A549 (cell line): ENCODE measurements at regions not wholly inside any gene's neighbourhood (a gene's known extent, or its start where the extent isn't known, plus 50 kb on each side); places are given as distances from the start of the nearest gene placed in this dataset.

Experiments used
- ATAC-seq, 2 experiments: fragments of 200-7000 bp in 1 of 2; fragments of >200 bp in 1 of 2; cut with Nextera tagmentation in 1 of 2; cut with Tn5 transposase in 1 of 2; 3 replicates each; pipeline versions ENCODE4 v1.8.0 to v1.9.1; 2018 to 2020; ENCODE audit warnings: mild to moderate bottlenecking in 1 of 2, moderate library complexity in 1 of 2
- CTCF ChIA-PET: fragments of 300-600 bp; sonication (Branson Sonifier 250); formaldehyde crosslinking; extraction: SDS; loops from one replicate; lab custom pipeline; 2021; ENCODE audit warnings: antibody characterized with exemption, inconsistent platforms; lab: Yijun Ruan, JAX
- POLR2A ChIA-PET: fragments of 350-600 bp; formaldehyde crosslinking; extraction: SDS; loops from one replicate; lab custom pipeline; 2021; ENCODE audit warnings: antibody characterized with exemption, inconsistent platforms; lab: Yijun Ruan, JAX
- DNase-seq, 2 experiments: peaks; one replicate each; pipeline versions ENCODE4 v3.0.0 to v3.0.0-alpha.2; 2011 to 2016; ENCODE audit warnings: low read depth in 1 of 2, low spot score in 1 of 2
- FAIRE-seq: peaks from 2 replicates; lab custom pipeline; 2011; peaks lifted over from hg19 to GRCh38; lab: Jason Lieb, UNC
- H3K27ac ChIP-seq, 2 experiments: fragments of >200 bp; sonication (Bioruptor Twin); formaldehyde crosslinking; 3 replicates each; pipeline ENCODE4 v1.5.1; 2016 to 2017
- H3K4me1 ChIP-seq: fragments of >200 bp; sonication (Bioruptor Twin); formaldehyde crosslinking; 3 replicates; pipeline ENCODE4 v1.6.1; 2016
- H3K4me2 ChIP-seq: fragments of >200 bp; sonication (Bioruptor Twin); formaldehyde crosslinking; 3 replicates; pipeline ENCODE4 v1.6.1; 2016
- H3K4me3 ChIP-seq: fragments of >200 bp; sonication (Bioruptor Twin); formaldehyde crosslinking; 3 replicates; pipeline ENCODE4 v1.5.1; 2016
- H3K9me3 ChIP-seq: fragments of >200 bp; sonication (Bioruptor Twin); formaldehyde crosslinking; 3 replicates; pipeline ENCODE4 v1.6.1; 2016
- ATOH8 ChIP-seq: fragments of 250-450 bp; sonication (Bioruptor Pico); IDR thresholded peaks from 2 replicates; pipeline ENCODE4 v1.5.0; 2020; ENCODE audit warnings: low read depth, mild to moderate bottlenecking, moderate library complexity
- CBX2 ChIP-seq: fragments of 200-600 bp; sonication (generic); IDR thresholded peaks from 2 replicates; pipeline ENCODE4 v1.6.1; 2016; ENCODE audit warnings: low read depth, mild to moderate bottlenecking, borderline replicate concordance
- CBX8 ChIP-seq: fragments of 200-600 bp; sonication (generic); IDR thresholded peaks from 2 replicates; pipeline ENCODE4 v1.6.1; 2016
- CTCF ChIP-seq: fragments of >200 bp; sonication (Bioruptor Twin); formaldehyde crosslinking; IDR thresholded peaks from 3 replicates; pipeline ENCODE4 v1.5.1; 2016
- EHF ChIP-seq: fragments of 250-450 bp; sonication (Bioruptor Pico); IDR thresholded peaks from 2 replicates; pipeline ENCODE4 v1.5.0; 2020; ENCODE audit warnings: mild to moderate bottlenecking
- EHMT2 ChIP-seq: fragments of 200-600 bp; sonication (generic); IDR thresholded peaks from 2 replicates; pipeline ENCODE4 v1.6.1; 2016; ENCODE audit warnings: antibody characterized with exemption, low read depth, mild to moderate bottlenecking, moderate library complexity
- EP300 ChIP-seq, 2 experiments: fragments of >200 bp; sonication (Bioruptor Twin); formaldehyde crosslinking; IDR thresholded peaks; 2 replicates in 1 of 2; 3 replicates in 1 of 2; pipeline ENCODE4 v1.6.1; 2016 to 2017
- ESRRA ChIP-seq: fragments of 150-350 bp; IDR thresholded peaks from 2 replicates; pipeline ENCODE4 v1.6.1; 2014; ENCODE audit warnings: mild to moderate bottlenecking, low read length, borderline replicate concordance
- FOSL2 ChIP-seq, 2 experiments: fragments of 450-650 bp in 1 of 2; fragments of >200 bp in 1 of 2; sonication (Bioruptor Twin) in 1 of 2; formaldehyde crosslinking; IDR thresholded peaks; 2 replicates each; pipeline versions ENCODE4 v1.5.0 to v1.6.1; 2016 to 2020; ENCODE audit warnings: mild to moderate bottlenecking in 1 of 2, moderate library complexity in 1 of 2
- HMGXB4 ChIP-seq: fragments of 250-450 bp; sonication (Bioruptor Pico); IDR thresholded peaks from 2 replicates; pipeline ENCODE4 v1.5.0; 2021; ENCODE audit warnings: mild to moderate bottlenecking, moderate library complexity, borderline replicate concordance
- JUNB ChIP-seq: fragments of >200 bp; sonication (Bioruptor Twin); formaldehyde crosslinking; IDR thresholded peaks from 2 replicates; pipeline ENCODE4 v1.6.1; 2016
- KDM1A ChIP-seq: fragments of 200-600 bp; sonication (generic); IDR thresholded peaks from 2 replicates; pipeline ENCODE4 v1.6.1; 2016; ENCODE audit warnings: low read depth, mild to moderate bottlenecking
- MAZ ChIP-seq: fragments of 150-350 bp; IDR thresholded peaks from 2 replicates; pipeline ENCODE4 v1.6.1; 2014; ENCODE audit warnings: antibody characterized with exemption, low read depth, low read length, borderline replicate concordance
- NFE2L2 ChIP-seq: fragments of 150-350 bp; conservative IDR thresholded peaks from 2 replicates; pipeline ENCODE4 v1.6.1; 2014; ENCODE audit warnings: low read length
- NPAS2 ChIP-seq: fragments of 250-450 bp; sonication (Bioruptor Pico); IDR thresholded peaks from 2 replicates; pipeline ENCODE4 v1.8.0; 2022; ENCODE audit warnings: mild to moderate bottlenecking, moderate library complexity, borderline replicate concordance
- NR3C1 ChIP-seq: fragments of >200 bp; sonication (Bioruptor Twin); formaldehyde crosslinking; IDR thresholded peaks from 3 replicates; pipeline ENCODE4 v1.6.1; 2017
- PBX3 ChIP-seq: IDR thresholded peaks from 2 replicates; pipeline ENCODE4 v1.6.1; 2012
- PHF8 ChIP-seq: fragments of 200-600 bp; sonication (generic); IDR thresholded peaks from 2 replicates; pipeline ENCODE4 v1.6.1; 2016; ENCODE audit warnings: low read depth, mild to moderate bottlenecking, antibody characterized with exemption, moderate library complexity, borderline replicate concordance
- POLR2A ChIP-seq: IDR thresholded peaks from 2 replicates; pipeline ENCODE4 v1.6.1; 2012; ENCODE audit warnings: mild to moderate bottlenecking, low read length
- RAD21 ChIP-seq, 2 experiments: fragments of >200 bp in 1 of 2; sonication (Bioruptor Twin) in 1 of 2; formaldehyde crosslinking in 1 of 2; IDR thresholded peaks in 1 of 2; conservative IDR thresholded peaks in 1 of 2; 2 replicates in 1 of 2; 3 replicates in 1 of 2; pipeline ENCODE4 v1.6.1; 2012 to 2018; ENCODE audit warnings: inconsistent platforms in 1 of 2
- RCOR1 ChIP-seq: fragments of 150-350 bp; IDR thresholded peaks from 2 replicates; pipeline ENCODE4 v1.6.1; 2014; ENCODE audit warnings: antibody characterized with exemption, low read length, low read depth
- TP53 ChIP-seq: fragments of 250-450 bp; sonication (Bioruptor Pico); IDR thresholded peaks from 2 replicates; pipeline ENCODE4 v1.5.0; 2021; ENCODE audit warnings: mild to moderate bottlenecking, moderate library complexity
- ZNF302 ChIP-seq: fragments of 250-450 bp; sonication (Bioruptor Pico); IDR thresholded peaks from 2 replicates; pipeline ENCODE4 v1.9.0; 2021; ENCODE audit warnings: inconsistent platforms, mild to moderate bottlenecking, moderate library complexity
- ZSCAN20 ChIP-seq: fragments of 250-450 bp; sonication (Bioruptor Pico); IDR thresholded peaks from 2 replicates; pipeline ENCODE4 v1.8.0; 2022; ENCODE audit warnings: mild to moderate bottlenecking, moderate library complexity
- WGBS: methylation state at CpG from one replicate; pipeline ENCODE4 v1.1.6; 2017; ENCODE audit errors: missing lambda C conversion rate; 5-methylcytosine and 5-hydroxymethylcytosine counted together

GRCh38 chr5:106656821-106657220, 1013.9 kb downstream of the EFNA5 start:
- POLR2A ChIA-PET = no interaction called here
- H3K4me1 ChIP-seq = no peaks in the 10 kb centered on the region
- TF ChIP-seq POLR2A = no peak
- no peak for TF ChIP-seq RCOR1
- no peak for TF ChIP-seq MAZ
- no peak for TF ChIP-seq ZNF302 (CRISPR knock-in tag)
- TF ChIP-seq CBX2 = no peak
- TF ChIP-seq ATOH8 (CRISPR knock-in tag) = no peak
- TF ChIP-seq CBX8 = no peak
- no peak for TF ChIP-seq ZSCAN20 (CRISPR knock-in tag)
- TF ChIP-seq NFE2L2 = no peak
- no peak for TF ChIP-seq RAD21 (conservative IDR thresholded peaks at IDR 0.05 in 1 of 2, IDR thresholded peaks at IDR 0.05 in 1 of 2)
- no peak overlapping the region for H3K27ac ChIP-seq
- CTCF ChIA-PET = no interaction called here
- H3K4me2 ChIP-seq = no peak overlapping the region
- DNase-seq (no peak), ATAC-seq (no peak), FAIRE-seq (no peak)
- 73% methylated on average over 2 of the region's 2 CpGs for WGBS
- no peak overlapping the region for H3K4me3 ChIP-seq
- peaks cover 7% of the 10 kb centered on the region; the same call in 1 of the 3 replicates for H3K9me3 ChIP-seq

- H3K4me2 ChIP-seq = no peak overlapping the region
- no peak for FAIRE-seq
- DNase-seq = no peak
- no peak overlapping the region for H3K4me3 ChIP-seq
- POLR2A ChIA-PET = no interaction called here
- TF ChIP-seq JUNB (no peak), PHF8 (no peak), ZNF302 (CRISPR knock-in tag) (no peak), HMGXB4 (CRISPR knock-in tag) (no peak), ESRRA (no peak), FOSL2 (IDR thresholded peaks at IDR 0.05) (no peak), FOSL2 (CRISPR knock-in tag; IDR thresholded peaks at IDR 0.05) (no peak), KDM1A (no peak), TP53 (CRISPR knock-in tag) (no peak), NPAS2 (CRISPR knock-in tag) (no peak), EP300 (IDR thresholded peaks at IDR 0.05) (no peak), PBX3 (no peak), EHMT2 (no peak)
- TF ChIP-seq, all 56 proteins: peak for 0
- CTCF ChIA-PET = no interaction called here
- ATAC-seq = no peak
- Histone ChIP-seq H3K9me3 (peaks cover 2% of the 10 kb centered on the region; the same call in 1 of the 3 replicates), H3K27ac (no peak overlapping the region), H3K4me1 (no peaks in the 10 kb centered on the region)
Observed at GRCh38 chr5:106649031-106649430, 1021.7 kb downstream of the EFNA5 start.

GRCh38 chr5:106648401-106648800, 1022.3 kb downstream of the EFNA5 start:
- DNase-seq (no peak), ATAC-seq (no peak), FAIRE-seq (no peak)
- no peaks in the 10 kb centered on the region for H3K4me1 ChIP-seq
- H3K4me2 ChIP-seq = no peak overlapping the region
- H3K27ac ChIP-seq = no peak overlapping the region
- ChIA-PET CTCF (no interaction called here), POLR2A (no interaction called here)
- WGBS = 85% methylated on average over 2 of the region's 2 CpGs
- no peak overlapping the region for H3K4me3 ChIP-seq
- peaks cover under 1% of the 10 kb centered on the region; the same call in 1 of the 3 replicates for H3K9me3 ChIP-seq
- no peak for TF ChIP-seq EHF (CRISPR knock-in tag)
- TF ChIP-seq MAZ = no peak
- no peak for TF ChIP-seq NR3C1
- TF ChIP-seq CTCF = no peak
